HCT116 (cell line): ENCODE measurements at regions not wholly inside any gene's neighbourhood (a gene's known extent, or its start where the extent isn't known, plus 50 kb on each side); places are given as distances from the start of the nearest gene placed in this dataset.

Experiments used
- ATAC-seq: fragments of 200-7000 bp; cut with Tn5 transposase; 2 replicates; pipeline ENCODE4 v1.9.1; 2020; ENCODE audit warnings: mild to moderate bottlenecking, moderate library complexity
- BruUV-seq: library from RNA; stranded (reverse); fragments of 400-500 nt; replicated peaks from 2 replicates; lab custom pipeline; 2021; lab: Mats Ljungman, UMichigan
- CTCF ChIA-PET: fragments of 300-600 bp; sonication (Branson Sonifier 250); formaldehyde crosslinking; loops from one replicate; lab custom pipeline; 2021; ENCODE audit warnings: antibody characterized with exemption; lab: Charles Lee
- POLR2A ChIA-PET: fragments of 300-600, 350-600 bp; sonication (Branson Sonifier 250); formaldehyde crosslinking; loops from one replicate; lab custom pipeline; 2021; ENCODE audit warnings: antibody characterized with exemption; lab: Charles Lee
- RAD21 ChIA-PET, 2 experiments: fragments of 300-600 bp; sonication (Branson Sonifier 250); formaldehyde crosslinking; loops; one replicate each; lab custom pipeline; 2023; ENCODE audit warnings: low total read pairs in 2 of 2; ENCODE audit not compliant: uncharacterized antibody in 2 of 2, unreplicated experiment in 2 of 2, low non-redundant PET in 1 of 2; lab: Charles Lee
- DNase-seq: peaks from one replicate; pipeline ENCODE4 v3.0.0-alpha.2; 2010; ENCODE audit warnings: low read depth, low spot score
- H2AFZ ChIP-seq: fragments of 200-600 bp; shearing (Covaris generic), sonication (generic); 2 replicates; pipeline ENCODE4 v1.6.1; 2017; ENCODE audit warnings: low read depth, mixed run types, mixed read lengths, antibody characterized with exemption, low read length; ENCODE audit not compliant: poor library complexity, severe bottlenecking
- H3K27ac ChIP-seq: 2 replicates; pipeline ENCODE4 v1.5.1; 2012; ENCODE audit warnings: low read depth, low read length
- H3K27me3 ChIP-seq: fragments of 200-600 bp; sonication (generic); 2 replicates; pipeline ENCODE4 v1.6.1; 2016; ENCODE audit warnings: mixed run types, low read length, mixed read lengths; ENCODE audit not compliant: insufficient read depth
- H3K36me3 ChIP-seq, 2 experiments: fragments of 200-500 bp in 1 of 2; fragments of 200-600 bp in 1 of 2; sonication (Bioruptor generic) in 1 of 2; sonication (generic) in 1 of 2; 2 replicates each; pipeline versions ENCODE4 v1.5.1 to v1.6.1; 2014 to 2016; ENCODE audit warnings: low read length in 2 of 2, inconsistent platforms in 1 of 2, mixed read lengths in 1 of 2, mixed run types in 1 of 2; ENCODE audit not compliant: insufficient read depth in 2 of 2, control insufficient read depth in 1 of 2
- H3K4me1 ChIP-seq, 2 experiments: fragments of 200-600 bp in 1 of 2; sonication (generic) in 1 of 2; 2 replicates each; pipeline versions ENCODE4 v1.5.1 to v1.6.1; 2012 to 2017; ENCODE audit warnings: low read length in 2 of 2, inconsistent platforms in 1 of 2, mild to moderate bottlenecking in 1 of 2, mixed read lengths in 1 of 2, mixed run types in 1 of 2, moderate library complexity in 1 of 2; ENCODE audit not compliant: insufficient read depth in 2 of 2, control insufficient read depth in 1 of 2
- H3K4me2 ChIP-seq: fragments of 200-600 bp; sonication (generic); 2 replicates; pipeline ENCODE4 v1.6.1; 2017; ENCODE audit warnings: mixed run types, low read length, mixed read lengths
- H3K4me3 ChIP-seq, 2 experiments: fragments of 200-600 bp in 1 of 2; sonication (generic) in 1 of 2; replicated peaks in 1 of 2; 2 replicates each; pipeline ENCODE4 v1.5.1; 2011 to 2016; ENCODE audit warnings: low read length in 2 of 2, control low read depth in 1 of 2, low read depth in 1 of 2, mild to moderate bottlenecking in 1 of 2, mixed read lengths in 1 of 2, mixed run types in 1 of 2
- H3K79me2 ChIP-seq: fragments of 200-600 bp; sonication (generic); 2 replicates; pipeline ENCODE4 v1.6.1; 2017; ENCODE audit warnings: mild to moderate bottlenecking, mixed run types, low read length, moderate library complexity, mixed read lengths; ENCODE audit not compliant: insufficient read depth
- H3K9ac ChIP-seq: fragments of 200-600 bp; sonication (generic); 2 replicates; pipeline ENCODE4 v1.6.1; 2016; ENCODE audit warnings: low read length, mixed read lengths
- H3K9me2 ChIP-seq: fragments of 200-600 bp; sonication (generic), shearing (Covaris generic); 2 replicates; pipeline ENCODE4 v1.6.1; 2017; ENCODE audit warnings: mixed run types, mild to moderate bottlenecking, moderate library complexity; ENCODE audit not compliant: insufficient read depth
- H3K9me3 ChIP-seq, 2 experiments: fragments of 200-500 bp in 1 of 2; fragments of 200-600 bp in 1 of 2; sonication (Bioruptor generic) in 1 of 2; sonication (generic) in 1 of 2; 2 replicates each; pipeline ENCODE4 v1.6.1; 2014 to 2017; ENCODE audit warnings: low read length in 2 of 2, mixed read lengths in 2 of 2, inconsistent platforms in 1 of 2, low read depth in 1 of 2, mild to moderate bottlenecking in 1 of 2, mixed run types in 1 of 2, moderate library complexity in 1 of 2; ENCODE audit not compliant: control insufficient read depth in 1 of 2, insufficient read depth in 1 of 2
- H4K20me1 ChIP-seq: fragments of 200-600 bp; sonication (generic), shearing (Covaris generic); 2 replicates; pipeline ENCODE4 v1.6.1; 2017; ENCODE audit warnings: mixed run types, mild to moderate bottlenecking, moderate library complexity; ENCODE audit not compliant: insufficient read depth
- ELF1 ChIP-seq: IDR thresholded peaks from 2 replicates; pipeline ENCODE4 v1.6.1; 2012; ENCODE audit warnings: low read depth, borderline replicate concordance
- EZH2 ChIP-seq: fragments of 200-600 bp; sonication (generic); IDR thresholded peaks from 2 replicates; pipeline ENCODE4 v1.6.1; 2017; ENCODE audit warnings: antibody characterized with exemption, mixed run types
- FOSL1 ChIP-seq: IDR thresholded peaks from 2 replicates; pipeline ENCODE4 v1.6.1; 2012; ENCODE audit warnings: low read depth
- POLR2AphosphoS5 ChIP-seq: IDR thresholded peaks from 2 replicates; pipeline ENCODE4 v1.6.1; 2011; ENCODE audit warnings: mild to moderate bottlenecking, low read depth, low read length, moderate library complexity
- SRF ChIP-seq: IDR thresholded peaks from 2 replicates; pipeline ENCODE4 v1.6.1; 2012; ENCODE audit warnings: low read depth
- TCF7L2 ChIP-seq: IDR thresholded peaks from 2 replicates; pipeline ENCODE4 v1.7.0; 2011; ENCODE audit warnings: borderline replicate concordance, inconsistent platforms; ENCODE audit not compliant: insufficient read depth, insufficient read length; ENCODE audit errors: extremely low read depth
- ZNF274 ChIP-seq: fragments of 200-500 bp; sonication (Bioruptor generic); IDR thresholded peaks from 2 replicates; pipeline ENCODE4 v1.6.1; 2014; ENCODE audit warnings: mild to moderate bottlenecking, low read depth, low read length, inconsistent platforms
- intact Hi-C: fragments of 100-400 bp; cut with micrococcal nuclease; formaldehyde crosslinking; loops from 2 replicates; pipeline ENCODE4 v1.10.0; 2022
- TF ChIP-seq, protein P1 (sequence below): IDR thresholded peaks from 2 replicates; pipeline ENCODE4 v1.6.1; 2012; ENCODE audit warnings: low read depth

DNA sequence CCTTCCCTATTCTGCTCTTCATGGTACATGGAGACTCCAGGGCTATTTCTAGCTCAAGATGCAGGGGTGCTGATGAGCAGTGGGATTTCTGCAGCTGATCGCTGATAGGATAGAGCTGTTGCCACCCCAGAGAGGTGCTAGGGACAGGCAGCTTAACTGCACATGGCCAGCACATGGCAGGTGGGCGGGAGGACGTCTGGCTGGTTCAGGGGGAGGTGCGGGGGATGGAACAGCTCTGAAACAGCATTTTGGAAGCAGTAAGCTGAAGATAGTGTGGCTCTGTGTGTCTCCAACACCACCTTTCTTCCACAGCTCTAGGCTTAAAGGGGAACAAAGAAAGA lies 151.9 kb upstream of the PELI1 start:
- peaks cover 23% of the 10 kb centered on the region; the same call in 1 of the 2 replicates for H3K27me3 ChIP-seq
- H3K9me3 ChIP-seq = no peaks in the 10 kb centered on the region
- POLR2A ChIA-PET = no interaction called here
- no peak for ATAC-seq
- no peak for TF ChIP-seq ZNF274
- TF ChIP-seq ELF1 = no peak
- TF ChIP-seq TCF7L2 = no peak
- TF ChIP-seq, protein P1, sequence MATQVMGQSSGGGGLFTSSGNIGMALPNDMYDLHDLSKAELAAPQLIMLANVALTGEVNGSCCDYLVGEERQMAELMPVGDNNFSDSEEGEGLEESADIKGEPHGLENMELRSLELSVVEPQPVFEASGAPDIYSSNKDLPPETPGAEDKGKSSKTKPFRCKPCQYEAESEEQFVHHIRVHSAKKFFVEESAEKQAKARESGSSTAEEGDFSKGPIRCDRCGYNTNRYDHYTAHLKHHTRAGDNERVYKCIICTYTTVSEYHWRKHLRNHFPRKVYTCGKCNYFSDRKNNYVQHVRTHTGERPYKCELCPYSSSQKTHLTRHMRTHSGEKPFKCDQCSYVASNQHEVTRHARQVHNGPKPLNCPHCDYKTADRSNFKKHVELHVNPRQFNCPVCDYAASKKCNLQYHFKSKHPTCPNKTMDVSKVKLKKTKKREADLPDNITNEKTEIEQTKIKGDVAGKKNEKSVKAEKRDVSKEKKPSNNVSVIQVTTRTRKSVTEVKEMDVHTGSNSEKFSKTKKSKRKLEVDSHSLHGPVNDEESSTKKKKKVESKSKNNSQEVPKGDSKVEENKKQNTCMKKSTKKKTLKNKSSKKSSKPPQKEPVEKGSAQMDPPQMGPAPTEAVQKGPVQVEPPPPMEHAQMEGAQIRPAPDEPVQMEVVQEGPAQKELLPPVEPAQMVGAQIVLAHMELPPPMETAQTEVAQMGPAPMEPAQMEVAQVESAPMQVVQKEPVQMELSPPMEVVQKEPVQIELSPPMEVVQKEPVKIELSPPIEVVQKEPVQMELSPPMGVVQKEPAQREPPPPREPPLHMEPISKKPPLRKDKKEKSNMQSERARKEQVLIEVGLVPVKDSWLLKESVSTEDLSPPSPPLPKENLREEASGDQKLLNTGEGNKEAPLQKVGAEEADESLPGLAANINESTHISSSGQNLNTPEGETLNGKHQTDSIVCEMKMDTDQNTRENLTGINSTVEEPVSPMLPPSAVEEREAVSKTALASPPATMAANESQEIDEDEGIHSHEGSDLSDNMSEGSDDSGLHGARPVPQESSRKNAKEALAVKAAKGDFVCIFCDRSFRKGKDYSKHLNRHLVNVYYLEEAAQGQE = no peak
- TF ChIP-seq SRF = no peak
- no peak for TF ChIP-seq EZH2
- no peak for TF ChIP-seq FOSL1
- no peak for TF ChIP-seq POLR2AphosphoS5
- TF ChIP-seq, all 23 proteins: peak for 0
- H3K4me1 ChIP-seq = peaks cover 0 to 3% of the 10 kb centered on the region in 2 experiments; a peak in 1 of 4 replicates
- no peak for DNase-seq
- no peaks in the 10 kb centered on the region for H3K79me2 ChIP-seq
- intact Hi-C loops = no loop called here
- CTCF ChIA-PET = no interaction called here
- no peak overlapping the region for H3K4me3 ChIP-seq
- H3K27ac ChIP-seq = no peak overlapping the region
- H4K20me1 ChIP-seq = no peaks in the 10 kb centered on the region
- H2AFZ ChIP-seq = no peak overlapping the region
- no peaks in the 10 kb centered on the region for H3K36me3 ChIP-seq
- BruUV-seq = no TSS peak
- RAD21 ChIA-PET = no interaction called here
- no peak overlapping the region for H3K9ac ChIP-seq
- H3K9me2 ChIP-seq = no peaks in the 10 kb centered on the region
- H3K4me2 ChIP-seq = no peak overlapping the region
